GM12874 (cell line): ENCODE measurements at regions not wholly inside any gene's neighbourhood (a gene's known extent, or its start where the extent isn't known, plus 50 kb on each side); places are given as distances from the start of the nearest gene placed in this dataset.

Source experiments
- CTCF ChIP-seq: IDR thresholded peaks from 2 replicates; pipeline ENCODE4 v1.5.1; 2011; ENCODE audit warnings: low read depth, mild to moderate bottlenecking, control low read depth, low read length, moderate library complexity; ENCODE audit not compliant: insufficient read depth

- no peak for TF ChIP-seq CTCF
Observed at GRCh38 chr10:10311966-10312365, 705.7 kb upstream of the CELF2 start.

- no peak for TF ChIP-seq CTCF
Observed at GRCh38 chr10:10313149-10313835, 704.4 kb upstream of the CELF2 start.

GRCh38 chr10:10314626-10315025, 703.0 kb upstream of the CELF2 start:
- TF ChIP-seq CTCF: no peak

- TF ChIP-seq CTCF: no peak
Observed at GRCh38 chr10:10315989-10316388, 701.7 kb upstream of the CELF2 start.

GRCh38 chr10:10317151-10317550, 700.5 kb upstream of the CELF2 start:
- no peak for TF ChIP-seq CTCF

GRCh38 chr10:10318856-10319255, 698.8 kb upstream of the CELF2 start:
- TF ChIP-seq CTCF: no peak

GRCh38 chr10:10320956-10321355, 696.7 kb upstream of the CELF2 start:
- no peak for TF ChIP-seq CTCF
